Endothelial cell (in vitro differentiated cells): ENCODE measurements at regions not wholly inside any gene's neighbourhood (a gene's known extent, or its start where the extent isn't known, plus 50 kb on each side); places are given as distances from the start of the nearest gene placed in this dataset.
"Not testable (repeated sequence)": the region's sequence is repeated elsewhere in the genome, so short reads cannot be mapped to it uniquely, and the experiment has no call there.

Source experiments
- DNase-seq: peaks from one replicate; pipeline ENCODE4 v3.0.0; 2021; ENCODE audit warnings: low spot score
- H3K27ac Mint-ChIP-seq: one replicate; pipeline ENCODE4 v1.8.0; 2021; ENCODE audit warnings: mixed read lengths, inconsistent platforms; ENCODE audit not compliant: unreplicated experiment
- H3K27me3 Mint-ChIP-seq: one replicate; pipeline ENCODE4 v1.8.0; 2021; ENCODE audit warnings: mild to moderate bottlenecking, moderate library complexity, mixed read lengths, inconsistent platforms; ENCODE audit not compliant: unreplicated experiment
- H3K36me3 Mint-ChIP-seq: one replicate; pipeline ENCODE4 v1.8.0; 2021; ENCODE audit warnings: mild to moderate bottlenecking, low read depth, mixed read lengths, inconsistent platforms; ENCODE audit not compliant: unreplicated experiment
- H3K4me1 Mint-ChIP-seq: one replicate; pipeline ENCODE4 v1.8.0; 2021; ENCODE audit warnings: mild to moderate bottlenecking, mixed read lengths, inconsistent platforms; ENCODE audit not compliant: unreplicated experiment
- H3K4me3 Mint-ChIP-seq: one replicate; pipeline ENCODE4 v1.8.0; 2021; ENCODE audit warnings: mild to moderate bottlenecking, mixed read lengths, inconsistent platforms; ENCODE audit not compliant: unreplicated experiment
- H3K9me3 Mint-ChIP-seq: one replicate; pipeline ENCODE4 v1.8.0; 2021; ENCODE audit warnings: mixed read lengths, inconsistent platforms; ENCODE audit not compliant: unreplicated experiment
- TF ChIP-seq, protein P1 (sequence below): fragments of 200-600 bp; sonication (generic); IDR thresholded peaks from one replicate; pipeline ENCODE4 v1.5.0; 2021; ENCODE audit warnings: antibody characterized with exemption; ENCODE audit not compliant: unreplicated experiment

DNA sequence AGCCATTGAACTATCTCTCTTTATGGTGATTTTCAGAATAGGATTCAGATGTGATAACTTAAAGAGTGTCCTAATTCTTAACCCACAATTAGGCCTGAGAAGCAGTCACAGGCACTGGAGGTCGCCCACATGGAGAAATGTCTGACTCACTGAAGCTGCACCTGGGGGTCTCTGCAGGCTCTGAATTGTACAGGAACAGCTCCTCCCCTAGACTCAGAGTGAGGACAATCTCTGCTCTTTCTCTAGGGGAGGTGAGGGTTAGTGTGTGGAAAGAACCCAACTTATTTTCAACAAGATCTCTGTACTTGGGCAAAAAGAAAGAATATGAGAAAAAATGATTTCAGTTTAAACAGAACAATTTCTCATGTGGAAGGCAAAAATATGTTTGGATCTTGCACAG is 1124.6 kb downstream of the TMEM121 start:
- TF ChIP-seq, protein P1, sequence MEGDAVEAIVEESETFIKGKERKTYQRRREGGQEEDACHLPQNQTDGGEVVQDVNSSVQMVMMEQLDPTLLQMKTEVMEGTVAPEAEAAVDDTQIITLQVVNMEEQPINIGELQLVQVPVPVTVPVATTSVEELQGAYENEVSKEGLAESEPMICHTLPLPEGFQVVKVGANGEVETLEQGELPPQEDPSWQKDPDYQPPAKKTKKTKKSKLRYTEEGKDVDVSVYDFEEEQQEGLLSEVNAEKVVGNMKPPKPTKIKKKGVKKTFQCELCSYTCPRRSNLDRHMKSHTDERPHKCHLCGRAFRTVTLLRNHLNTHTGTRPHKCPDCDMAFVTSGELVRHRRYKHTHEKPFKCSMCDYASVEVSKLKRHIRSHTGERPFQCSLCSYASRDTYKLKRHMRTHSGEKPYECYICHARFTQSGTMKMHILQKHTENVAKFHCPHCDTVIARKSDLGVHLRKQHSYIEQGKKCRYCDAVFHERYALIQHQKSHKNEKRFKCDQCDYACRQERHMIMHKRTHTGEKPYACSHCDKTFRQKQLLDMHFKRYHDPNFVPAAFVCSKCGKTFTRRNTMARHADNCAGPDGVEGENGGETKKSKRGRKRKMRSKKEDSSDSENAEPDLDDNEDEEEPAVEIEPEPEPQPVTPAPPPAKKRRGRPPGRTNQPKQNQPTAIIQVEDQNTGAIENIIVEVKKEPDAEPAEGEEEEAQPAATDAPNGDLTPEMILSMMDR, result no peak
- no peak overlapping the region for H3K27ac Mint-ChIP-seq
- H3K4me1 Mint-ChIP-seq, result no peaks in the 10 kb centered on the region
- peaks cover 48% of the 10 kb centered on the region for H3K9me3 Mint-ChIP-seq
- no peak overlapping the region for H3K4me3 Mint-ChIP-seq
- H3K36me3 Mint-ChIP-seq, result peaks cover 3% of the 10 kb centered on the region
- peaks cover 2% of the 10 kb centered on the region for H3K27me3 Mint-ChIP-seq
- no peak for DNase-seq

DNA sequence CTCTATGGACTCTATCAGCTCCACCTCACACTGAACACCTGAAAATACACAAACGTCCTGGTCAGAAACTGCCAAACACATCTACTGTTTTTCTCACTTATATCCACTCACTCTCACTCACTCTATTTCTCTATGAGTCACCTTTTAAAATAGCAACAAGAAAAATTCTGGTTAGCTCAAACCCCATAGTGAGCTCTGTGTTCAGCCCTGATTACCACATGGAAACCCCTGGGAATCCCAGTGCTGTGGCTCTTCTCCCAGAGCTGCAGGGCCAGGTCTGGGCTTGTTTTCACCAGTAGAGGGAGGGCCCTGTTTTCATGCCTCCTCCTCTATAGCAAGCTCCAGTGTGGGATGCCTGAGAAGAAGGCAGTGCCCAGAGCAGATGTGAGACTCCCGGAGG is 1126.1 kb downstream of the TMEM121 start:
- TF ChIP-seq, protein P1, result no peak
- no peaks in the 10 kb centered on the region for H3K4me1 Mint-ChIP-seq
- no peak overlapping the region for H3K27ac Mint-ChIP-seq
- H3K4me3 Mint-ChIP-seq, result no peak overlapping the region
- peaks cover 43% of the 10 kb centered on the region for H3K9me3 Mint-ChIP-seq
- no peak for DNase-seq
- H3K36me3 Mint-ChIP-seq, result peaks cover 3% of the 10 kb centered on the region
- peaks cover 2% of the 10 kb centered on the region for H3K27me3 Mint-ChIP-seq

DNA sequence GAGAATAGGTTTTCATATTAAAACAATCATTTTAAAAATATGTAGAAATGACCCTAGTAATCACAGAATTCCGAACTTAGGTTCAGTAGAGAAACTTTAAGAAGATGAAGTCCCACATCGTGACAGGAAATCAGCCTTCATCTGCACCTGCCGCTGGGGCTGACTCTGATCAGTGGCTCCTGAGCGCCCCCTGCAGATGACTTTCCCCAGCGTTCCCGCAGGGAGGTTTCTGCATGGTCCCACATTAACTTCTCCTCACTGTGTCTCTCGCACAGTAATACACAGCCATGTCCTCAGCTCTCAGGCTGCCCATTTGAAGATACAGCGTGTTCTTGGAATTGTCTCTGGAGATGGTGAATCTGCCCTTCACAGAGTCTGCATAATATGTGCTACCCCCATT is 1131.1 kb downstream of the TMEM121 start:
- TF ChIP-seq, protein P1, result no peak
- no peaks in the 10 kb centered on the region for H3K4me1 Mint-ChIP-seq
- no peak overlapping the region for H3K4me3 Mint-ChIP-seq
- H3K27ac Mint-ChIP-seq, result no peak overlapping the region
- no peaks in the 10 kb centered on the region for H3K36me3 Mint-ChIP-seq
- no peaks in the 10 kb centered on the region for H3K27me3 Mint-ChIP-seq
- no peak for DNase-seq
- peaks cover 25% of the 10 kb centered on the region for H3K9me3 Mint-ChIP-seq

DNA sequence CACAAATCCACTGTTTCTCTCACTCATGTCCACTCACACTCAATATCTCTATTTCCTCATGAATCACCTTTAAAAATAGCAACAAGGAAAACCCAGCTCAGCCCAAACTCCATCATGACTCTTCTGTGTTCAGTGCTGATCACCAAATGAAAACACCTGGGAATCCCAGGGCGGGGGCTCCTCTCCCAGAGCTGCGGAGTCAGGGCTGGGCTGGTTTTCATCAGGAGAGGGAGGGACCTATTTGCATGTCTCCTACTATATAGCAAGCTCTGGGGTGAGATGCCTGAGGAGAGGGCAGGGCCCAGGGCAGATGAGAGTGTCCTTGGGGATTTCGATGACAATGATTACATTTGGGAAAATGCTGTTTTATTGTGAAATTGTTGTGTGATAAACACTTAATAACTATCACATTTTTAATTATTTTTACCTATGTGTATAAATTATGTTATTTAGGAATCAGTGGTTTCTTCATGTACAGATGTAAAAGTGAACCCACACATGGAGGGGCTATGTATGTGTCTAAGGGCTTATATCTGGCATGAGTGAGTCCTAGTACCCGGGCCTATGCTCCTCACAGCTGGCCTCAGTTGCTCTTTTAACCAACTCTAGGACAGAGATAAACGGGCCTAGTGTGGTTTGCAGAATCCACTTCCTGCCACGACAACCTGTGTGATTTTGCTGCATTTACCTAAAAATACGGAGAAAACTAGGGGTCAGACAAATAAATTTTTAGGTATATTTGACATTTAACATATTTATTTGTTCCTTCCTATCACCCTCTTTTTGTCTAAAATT is 1131.9 kb downstream of the TMEM121 start:
- not testable (repeated sequence) for H3K36me3 Mint-ChIP-seq, H3K27ac Mint-ChIP-seq, DNase-seq, H3K4me1 Mint-ChIP-seq, H3K4me3 Mint-ChIP-seq, H3K27me3 Mint-ChIP-seq
- H3K9me3 Mint-ChIP-seq, result peaks cover 28% of the 10 kb centered on the region

DNA sequence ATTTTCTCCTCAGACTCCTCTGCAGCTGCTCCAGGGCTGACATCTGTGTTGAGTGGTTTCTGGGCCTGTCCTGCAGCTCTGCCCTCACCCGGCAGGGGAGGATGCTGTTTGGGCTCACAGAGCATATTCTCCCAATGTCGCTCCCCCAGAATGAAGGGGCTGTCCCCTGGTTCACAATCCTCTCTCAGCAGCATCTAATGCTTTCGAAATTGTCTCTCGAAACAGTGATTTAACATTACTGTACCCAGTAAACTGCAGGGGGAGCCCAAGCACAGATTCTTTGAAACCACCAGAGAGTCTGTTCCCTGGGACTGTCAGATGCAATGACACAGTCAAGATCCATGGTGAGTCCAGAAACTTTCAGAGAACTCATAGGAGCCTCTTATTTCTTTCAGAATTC is 1135.2 kb downstream of the TMEM121 start:
- not testable (repeated sequence) for H3K27me3 Mint-ChIP-seq, H3K27ac Mint-ChIP-seq, H3K36me3 Mint-ChIP-seq, H3K4me1 Mint-ChIP-seq, H3K4me3 Mint-ChIP-seq, DNase-seq
- H3K9me3 Mint-ChIP-seq, result peaks cover 41% of the 10 kb centered on the region

DNA sequence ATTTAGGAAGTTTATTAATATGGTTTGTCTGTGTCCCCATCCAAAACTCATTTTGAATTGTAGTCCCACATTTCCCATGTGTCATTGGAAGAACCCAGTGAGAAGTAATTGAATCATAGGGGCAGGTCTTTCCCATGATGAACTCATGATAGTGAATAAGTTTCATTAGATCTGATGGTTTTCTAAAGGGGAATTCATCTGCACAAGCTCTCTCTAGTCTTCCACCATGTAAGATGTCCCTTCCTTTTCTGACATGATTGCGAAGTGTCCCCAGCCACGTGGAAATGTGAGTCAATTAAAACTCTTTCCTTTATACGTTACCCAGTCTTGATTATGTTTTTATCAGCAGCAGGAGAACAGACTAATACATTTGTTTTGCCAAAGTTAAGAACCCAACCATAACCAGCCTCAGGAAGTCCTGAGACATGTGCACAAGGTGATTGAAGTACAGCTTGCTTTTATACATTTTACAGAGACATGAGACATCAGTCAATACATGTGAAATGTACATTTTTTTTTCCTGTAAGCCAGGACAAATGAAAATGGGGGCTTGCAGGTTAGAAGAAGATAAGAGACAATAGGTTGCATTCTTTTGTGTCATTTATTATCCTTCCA is 1136.7 kb downstream of the TMEM121 start:
- TF ChIP-seq, protein P1, result no peak
- H3K36me3 Mint-ChIP-seq, result peaks cover 7% of the 10 kb centered on the region
- no peak overlapping the region for H3K27ac Mint-ChIP-seq
- no peaks in the 10 kb centered on the region for H3K4me1 Mint-ChIP-seq
- peaks cover 4% of the 10 kb centered on the region for H3K27me3 Mint-ChIP-seq
- DNase-seq, result no peak
- peaks cover 44% of the 10 kb centered on the region for H3K9me3 Mint-ChIP-seq
- no peak overlapping the region for H3K4me3 Mint-ChIP-seq
